ENCODE measurements at regions not wholly inside any gene's neighbourhood (a gene's known extent, or its start where the extent isn't known, plus 50 kb on each side); places are given as distances from the start of the nearest gene placed in this dataset.

DNA sequence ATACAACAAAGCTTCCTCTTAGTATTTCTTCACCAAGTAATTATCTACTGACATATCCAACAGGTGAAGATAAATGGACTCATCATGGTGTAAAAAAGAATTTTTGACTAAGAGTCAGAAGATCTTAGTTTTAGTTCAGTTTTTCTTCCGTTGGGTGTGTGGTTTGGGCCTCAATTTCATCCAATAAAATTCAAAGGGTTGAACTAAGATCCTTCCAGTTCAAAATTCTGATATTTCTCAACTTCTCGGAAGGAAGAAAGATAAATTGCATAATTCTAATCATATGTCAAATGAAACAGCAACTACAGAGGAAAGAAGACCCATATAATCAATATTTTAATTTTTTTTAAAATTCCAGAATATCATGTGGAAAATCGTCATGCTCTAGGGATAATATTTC is 192.7 kb downstream of the SPRY1 start:
- H3K36me3 ChIP-seq (ENCODE audit: control insufficient read depth in 2 of 3, insufficient read depth in 3 of 3, low read length in 3 of 3) = no peaks in the 10 kb centered on the region
- no peak overlapping the region for H3K9ac ChIP-seq (ENCODE audit: low read length in 3 of 3)
- intact Hi-C loops (cut with DNase I) = no loop called here
- H3K27ac ChIP-seq (ENCODE audit: low read depth in 2 of 2, low read length in 2 of 2) = peak overlapping the region in 1 of 2 donors; percentile 20
- H3K4me1 ChIP-seq (ENCODE audit: control insufficient read depth in 2 of 3, insufficient read depth in 2 of 3, low read depth in 1 of 3, low read length in 3 of 3) = peaks cover 0 to 5% (median 0%) of the 10 kb centered on the region in 3 donors
- TF ChIP-seq, protein P1, sequence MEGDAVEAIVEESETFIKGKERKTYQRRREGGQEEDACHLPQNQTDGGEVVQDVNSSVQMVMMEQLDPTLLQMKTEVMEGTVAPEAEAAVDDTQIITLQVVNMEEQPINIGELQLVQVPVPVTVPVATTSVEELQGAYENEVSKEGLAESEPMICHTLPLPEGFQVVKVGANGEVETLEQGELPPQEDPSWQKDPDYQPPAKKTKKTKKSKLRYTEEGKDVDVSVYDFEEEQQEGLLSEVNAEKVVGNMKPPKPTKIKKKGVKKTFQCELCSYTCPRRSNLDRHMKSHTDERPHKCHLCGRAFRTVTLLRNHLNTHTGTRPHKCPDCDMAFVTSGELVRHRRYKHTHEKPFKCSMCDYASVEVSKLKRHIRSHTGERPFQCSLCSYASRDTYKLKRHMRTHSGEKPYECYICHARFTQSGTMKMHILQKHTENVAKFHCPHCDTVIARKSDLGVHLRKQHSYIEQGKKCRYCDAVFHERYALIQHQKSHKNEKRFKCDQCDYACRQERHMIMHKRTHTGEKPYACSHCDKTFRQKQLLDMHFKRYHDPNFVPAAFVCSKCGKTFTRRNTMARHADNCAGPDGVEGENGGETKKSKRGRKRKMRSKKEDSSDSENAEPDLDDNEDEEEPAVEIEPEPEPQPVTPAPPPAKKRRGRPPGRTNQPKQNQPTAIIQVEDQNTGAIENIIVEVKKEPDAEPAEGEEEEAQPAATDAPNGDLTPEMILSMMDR (IDR thresholded peaks at IDR 0.05; ENCODE audit: borderline replicate concordance, extremely low read depth, insufficient read depth) = no peak
- no peaks in the 10 kb centered on the region for H3K9me3 ChIP-seq (ENCODE audit: control insufficient read depth in 2 of 3, insufficient read depth in 1 of 3, low read length in 3 of 3)
- no peaks in the 10 kb centered on the region for H3K27me3 ChIP-seq (ENCODE audit: control insufficient read depth, insufficient read depth, low read length)
- no peak for DNase-seq
- H3K4me3 ChIP-seq (ENCODE audit: low read length in 3 of 3) = no peak overlapping the region
- no peak for FAIRE-seq

DNA sequence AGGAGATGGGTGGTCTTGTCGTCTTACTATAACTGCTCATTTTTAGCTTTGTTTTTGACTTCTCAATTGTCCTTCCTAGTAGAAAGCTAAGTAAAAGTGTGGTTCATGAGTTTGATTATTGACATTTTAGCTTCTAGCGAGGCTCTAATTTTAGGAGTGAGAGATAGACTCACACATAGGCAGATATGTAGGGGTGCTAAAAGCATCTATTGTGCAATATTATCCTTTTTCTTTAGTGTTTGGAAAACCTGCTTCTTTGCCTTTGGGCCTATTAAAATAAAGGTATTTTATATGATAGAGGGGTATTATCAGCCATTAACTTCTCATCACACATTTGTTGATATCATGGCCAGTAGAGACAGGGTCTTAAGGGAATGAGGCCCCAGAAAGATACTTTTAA is 195.3 kb downstream of the SPRY1 start:
- Histone ChIP-seq H3K9me3 (ENCODE audit: control insufficient read depth in 2 of 3, insufficient read depth in 1 of 3, low read length in 3 of 3) (no peaks in the 10 kb centered on the region), H3K27me3 (ENCODE audit: control insufficient read depth, insufficient read depth, low read length) (no peaks in the 10 kb centered on the region), H3K27ac (ENCODE audit: low read depth in 2 of 2, low read length in 2 of 2) (no peak overlapping the region), H3K36me3 (ENCODE audit: control insufficient read depth in 2 of 3, insufficient read depth in 3 of 3, low read length in 3 of 3) (no peaks in the 10 kb centered on the region), H3K4me1 (ENCODE audit: control insufficient read depth in 2 of 3, insufficient read depth in 2 of 3, low read depth in 1 of 3, low read length in 3 of 3) (peaks cover 0 to 5% (median 0%) of the 10 kb centered on the region in 3 donors), H3K9ac (ENCODE audit: low read length in 3 of 3) (no peak overlapping the region), H3K4me3 (ENCODE audit: low read length in 3 of 3) (no peak overlapping the region)
- TF ChIP-seq, protein P1 (IDR thresholded peaks at IDR 0.05; ENCODE audit: borderline replicate concordance, extremely low read depth, insufficient read depth) = no peak
- intact Hi-C loops (cut with DNase I) = no loop called here
- DNase-seq (no peak), FAIRE-seq (no peak)

DNA sequence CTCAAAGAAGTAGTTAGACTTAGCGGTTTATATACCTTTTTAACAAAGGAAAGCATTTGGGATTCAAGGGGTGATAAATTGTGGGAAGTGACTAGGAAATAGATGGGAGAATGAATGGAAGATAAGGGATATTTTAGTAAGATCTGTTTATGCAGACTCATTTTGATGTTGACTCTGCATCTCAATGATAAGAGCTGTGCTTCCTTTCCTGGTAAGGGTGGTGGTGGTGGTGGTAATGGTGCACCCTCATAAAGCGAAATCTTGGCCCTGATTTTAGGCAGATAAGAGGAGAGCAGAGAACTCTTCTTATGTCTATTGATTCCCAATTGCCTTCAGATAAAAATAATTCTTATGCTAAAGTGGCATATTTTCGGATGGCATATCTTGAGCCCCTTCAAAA is 197.1 kb downstream of the SPRY1 start:
- DNase-seq = no peak
- H3K4me1 ChIP-seq (ENCODE audit: control insufficient read depth in 2 of 3, insufficient read depth in 2 of 3, low read depth in 1 of 3, low read length in 3 of 3) = no peaks in the 10 kb centered on the region

More for the DNA sequence above, 197.1 kb downstream of the SPRY1 start:
- Histone ChIP-seq H3K36me3 (ENCODE audit: control insufficient read depth in 2 of 3, insufficient read depth in 3 of 3, low read length in 3 of 3) (no peaks in the 10 kb centered on the region), H3K27me3 (ENCODE audit: control insufficient read depth, insufficient read depth, low read length) (no peaks in the 10 kb centered on the region), H3K9me3 (ENCODE audit: control insufficient read depth in 2 of 3, insufficient read depth in 1 of 3, low read length in 3 of 3) (no peaks in the 10 kb centered on the region), H3K4me3 (ENCODE audit: low read length in 3 of 3) (no peak overlapping the region), H3K27ac (ENCODE audit: low read depth in 2 of 2, low read length in 2 of 2) (no peak overlapping the region), H3K9ac (ENCODE audit: low read length in 3 of 3) (no peak overlapping the region)
- intact Hi-C loops (cut with DNase I) = no loop called here
- TF ChIP-seq, protein P1 (IDR thresholded peaks at IDR 0.05; ENCODE audit: borderline replicate concordance, extremely low read depth, insufficient read depth) = no peak
- FAIRE-seq = no peak
